PC-9 (cell line): ENCODE measurements at regions not wholly inside any gene's neighbourhood (a gene's known extent, or its start where the extent isn't known, plus 50 kb on each side); places are given as distances from the start of the nearest gene placed in this dataset.

Source experiments
- CTCF ChIP-seq: fragments of 200-600 bp; sonication (generic); conservative IDR thresholded peaks from 2 replicates; pipeline ENCODE4 v1.6.1; 2017; ENCODE audit warnings: mixed run types, antibody characterized with exemption, mild to moderate bottlenecking, moderate library complexity
- EZH2 ChIP-seq: fragments of 200-600 bp; sonication (generic); IDR thresholded peaks from 2 replicates; pipeline ENCODE4 v1.8.0; 2017; ENCODE audit warnings: antibody characterized with exemption, low read depth

- no peak for TF ChIP-seq CTCF
- TF ChIP-seq EZH2: no peak
Measured at GRCh38 chr21:16078382-16078781, 348.6 kb downstream of the USP25 start.
